OCI-LY1 (cell line): ENCODE measurements at regions not wholly inside any gene's neighbourhood (a gene's known extent, or its start where the extent isn't known, plus 50 kb on each side); places are given as distances from the start of the nearest gene placed in this dataset.

Experiments
- EZH2 ChIP-seq: fragments of 200-600 bp; sonication (generic), shearing (Covaris generic); IDR thresholded peaks from 2 replicates; pipeline ENCODE4 v1.8.0; 2017; ENCODE audit warnings: borderline replicate concordance, mixed run types, mild to moderate bottlenecking, antibody characterized with exemption, low read length, moderate library complexity, mixed read lengths
- TF ChIP-seq, protein P1 (sequence below): fragments of 200-600 bp; sonication (generic), shearing (Covaris generic); IDR thresholded peaks from 2 replicates; pipeline ENCODE4 v1.5.1; 2017; ENCODE audit warnings: mild to moderate bottlenecking, antibody characterized with exemption, low read length, moderate library complexity, mixed read lengths

DNA sequence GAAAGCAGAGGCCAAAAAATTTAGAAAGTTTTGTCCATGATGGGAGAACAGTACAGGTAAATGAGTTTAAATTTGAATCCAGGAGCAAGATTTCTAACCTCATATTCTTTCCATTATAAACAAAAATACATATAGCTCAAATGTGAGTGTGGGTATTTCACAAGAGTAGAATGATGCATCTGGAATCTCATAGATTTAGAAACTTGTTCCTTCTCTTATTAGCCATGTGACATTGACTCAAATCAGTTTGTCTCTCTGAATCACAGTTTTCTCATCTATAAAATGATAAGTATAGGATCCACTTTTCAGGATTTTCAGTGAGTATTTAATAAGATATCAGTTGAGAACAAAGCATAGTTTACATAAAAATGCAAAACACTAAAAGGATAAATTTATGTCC lies 436.3 kb upstream of the PAPPA start:
- TF ChIP-seq, protein P1, sequence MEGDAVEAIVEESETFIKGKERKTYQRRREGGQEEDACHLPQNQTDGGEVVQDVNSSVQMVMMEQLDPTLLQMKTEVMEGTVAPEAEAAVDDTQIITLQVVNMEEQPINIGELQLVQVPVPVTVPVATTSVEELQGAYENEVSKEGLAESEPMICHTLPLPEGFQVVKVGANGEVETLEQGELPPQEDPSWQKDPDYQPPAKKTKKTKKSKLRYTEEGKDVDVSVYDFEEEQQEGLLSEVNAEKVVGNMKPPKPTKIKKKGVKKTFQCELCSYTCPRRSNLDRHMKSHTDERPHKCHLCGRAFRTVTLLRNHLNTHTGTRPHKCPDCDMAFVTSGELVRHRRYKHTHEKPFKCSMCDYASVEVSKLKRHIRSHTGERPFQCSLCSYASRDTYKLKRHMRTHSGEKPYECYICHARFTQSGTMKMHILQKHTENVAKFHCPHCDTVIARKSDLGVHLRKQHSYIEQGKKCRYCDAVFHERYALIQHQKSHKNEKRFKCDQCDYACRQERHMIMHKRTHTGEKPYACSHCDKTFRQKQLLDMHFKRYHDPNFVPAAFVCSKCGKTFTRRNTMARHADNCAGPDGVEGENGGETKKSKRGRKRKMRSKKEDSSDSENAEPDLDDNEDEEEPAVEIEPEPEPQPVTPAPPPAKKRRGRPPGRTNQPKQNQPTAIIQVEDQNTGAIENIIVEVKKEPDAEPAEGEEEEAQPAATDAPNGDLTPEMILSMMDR: no peak
- TF ChIP-seq EZH2: no peak
